Uterus (tissue), 3 donors: ENCODE measurements at regions not wholly inside any gene's neighbourhood (a gene's known extent, or its start where the extent isn't known, plus 50 kb on each side); places are given as distances from the start of the nearest gene placed in this dataset.
"Not testable (repeated sequence)": the region's sequence is repeated elsewhere in the genome, so short reads cannot be mapped to it uniquely, and the experiment has no call there.

ENCODE experiments used
- DNase-seq, 2 donors: peaks; one replicate each; pipeline ENCODE4 v3.0.0-alpha.2; 2019 to 2020
- H3K27ac ChIP-seq, 2 donors: fragments of 200-600 bp; sonication (generic); 1 replicate in 1 of 2; 2 replicates in 1 of 2; pipeline ENCODE4 v1.5.1; 2016 to 2018
- H3K27me3 ChIP-seq, 2 donors: fragments of 200-600 bp; sonication (generic); one replicate each; pipeline ENCODE4 v1.5.1; 2018 to 2019; ENCODE audit warnings: control low read depth in 1 of 2
- H3K36me3 ChIP-seq, 2 donors: fragments of 200-600 bp; sonication (generic); one replicate each; pipeline ENCODE4 v1.5.1; 2019; ENCODE audit warnings: control low read depth in 1 of 2
- H3K4me1 ChIP-seq, 2 donors: fragments of 200-600 bp; sonication (generic); one replicate each; pipeline ENCODE4 v1.5.1; 2018 to 2019; ENCODE audit warnings: control low read depth in 1 of 2
- H3K4me3 ChIP-seq, 2 donors: fragments of 200-600 bp; sonication (generic); 1 replicate in 1 of 2; 2 replicates in 1 of 2; pipeline ENCODE4 v1.5.1; 2018 to 2019; ENCODE audit warnings: mild to moderate bottlenecking in 1 of 2
- H3K9me3 ChIP-seq, 2 donors: fragments of 200-600 bp; sonication (generic); one replicate each; pipeline ENCODE4 v1.5.1; 2019; ENCODE audit warnings: control low read depth in 1 of 2
- CTCF ChIP-seq, 4 experiments: fragments of 200-600 bp in 2 of 4; fragments of 450-650 bp in 2 of 4; sonication (generic) in 2 of 4; IDR thresholded peaks; one replicate each; pipeline ENCODE4 v1.5.1; 2016 to 2019; ENCODE audit warnings: antibody characterized with exemption in 4 of 4, mild to moderate bottlenecking in 2 of 4, moderate library complexity in 1 of 4
- POLR2A ChIP-seq, 2 donors: fragments of 450-650 bp; IDR thresholded peaks; one replicate each; pipeline ENCODE4 v1.6.1; 2016; ENCODE audit warnings: antibody characterized with exemption in 2 of 2, mild to moderate bottlenecking in 1 of 2, moderate library complexity in 1 of 2
- intact Hi-C: fragments of 100-400 bp; cut with DNase I; formaldehyde crosslinking; loops from one replicate; pipeline ENCODE4 v1.15.1; 2023; ENCODE audit warnings: low total_unique reads
- donor health status: DM: yes; HTN: yes; CAD: no.

- no peaks in the 10 kb centered on the region for H3K9me3 ChIP-seq
- intact Hi-C loops: no loop called here
- no peaks in the 10 kb centered on the region for H3K4me1 ChIP-seq
- H3K27me3 ChIP-seq: no peaks in the 10 kb centered on the region
- H3K36me3 ChIP-seq: no peaks in the 10 kb centered on the region
- H3K4me3 ChIP-seq: no peak overlapping the region
- no peak for DNase-seq
- no peak overlapping the region for H3K27ac ChIP-seq
- TF ChIP-seq POLR2A (IDR thresholded peaks at IDR 0.05) (no peak), CTCF (IDR thresholded peaks at IDR 0.05) (no peak)
Observed at GRCh38 chr9:6147846-6148245, 67.8 kb upstream of the IL33 start.

- TF ChIP-seq CTCF (IDR thresholded peaks at IDR 0.05) (no peak), POLR2A (IDR thresholded peaks at IDR 0.05) (no peak)
- H3K27ac ChIP-seq: no peak overlapping the region
- intact Hi-C loops: no loop called here
Observed at GRCh38 chr9:6144947-6145346, 70.7 kb upstream of the IL33 start.

GRCh38 chr9:6142799-6143454, 72.7 kb upstream of the IL33 start:
- H3K4me1 ChIP-seq: no peaks in the 10 kb centered on the region
- H3K27me3 ChIP-seq: no peaks in the 10 kb centered on the region
- H3K9me3 ChIP-seq: peaks cover 0 to 3% of the 10 kb centered on the region in 2 donors
- H3K4me3 ChIP-seq: no peak overlapping the region
- no peaks in the 10 kb centered on the region for H3K36me3 ChIP-seq
- TF ChIP-seq POLR2A (IDR thresholded peaks at IDR 0.05) (no peak), CTCF (IDR thresholded peaks at IDR 0.05) (no peak)
- intact Hi-C loops: no loop called here
- no peak overlapping the region for H3K27ac ChIP-seq
- DNase-seq: no peak

More at GRCh38 chr9:6144947-6145346, 70.7 kb upstream of the IL33 start:
- Histone ChIP-seq H3K36me3 (no peaks in the 10 kb centered on the region), H3K4me3 (no peak overlapping the region), H3K9me3 (peaks cover 0 to 3% of the 10 kb centered on the region in 2 donors), H3K4me1 (no peaks in the 10 kb centered on the region), H3K27me3 (no peaks in the 10 kb centered on the region)
- no peak for DNase-seq

GRCh38 chr9:6135780-6136179, 79.8 kb upstream of the IL33 start:
- H3K4me1 ChIP-seq, intact Hi-C loops, DNase-seq, H3K36me3 ChIP-seq, H3K27me3 ChIP-seq, H3K9me3 ChIP-seq, H3K27ac ChIP-seq, H3K4me3 ChIP-seq: not testable (repeated sequence)

GRCh38 chr9:6134661-6135180, 80.9 kb upstream of the IL33 start:
- no peak for TF ChIP-seq CTCF (IDR thresholded peaks at IDR 0.05)
- TF ChIP-seq POLR2A (IDR thresholded peaks at IDR 0.05): no peak
- no peak for DNase-seq
- no peaks in the 10 kb centered on the region for H3K9me3 ChIP-seq
- no peak overlapping the region for H3K4me3 ChIP-seq
- H3K27me3 ChIP-seq: no peaks in the 10 kb centered on the region
- H3K4me1 ChIP-seq: no peaks in the 10 kb centered on the region
- intact Hi-C loops: no loop called here
- H3K27ac ChIP-seq: no peak overlapping the region
- no peaks in the 10 kb centered on the region for H3K36me3 ChIP-seq
